ENCODE measurements at regions not wholly inside any gene's neighbourhood (a gene's known extent, or its start where the extent isn't known, plus 50 kb on each side); places are given as distances from the start of the nearest gene placed in this dataset.

DNA sequence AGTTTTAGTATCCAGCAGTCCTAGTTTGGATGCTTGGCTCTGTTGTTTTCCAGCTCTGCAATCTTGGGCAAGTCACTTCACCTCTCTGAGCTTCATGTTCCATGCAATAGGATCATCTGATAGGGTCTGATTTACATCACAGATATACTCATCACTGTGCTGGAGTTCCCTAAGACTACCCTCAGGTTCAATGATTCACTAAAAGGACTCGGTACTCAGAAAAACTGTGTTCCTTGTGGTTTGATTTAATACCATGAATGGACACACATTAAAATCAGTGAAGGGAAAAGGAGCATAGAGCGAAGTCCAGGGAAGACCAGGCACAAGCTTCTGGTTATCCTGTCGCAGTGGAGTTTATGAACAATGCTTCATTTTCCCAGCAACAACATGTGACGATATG, 119.9 kb upstream of the EFNA5 start:
- H3K4me2 ChIP-seq: no peak overlapping the region
- no peaks in the 10 kb centered on the region for H3K9me3 ChIP-seq (ENCODE audit: low read depth)
- no peak overlapping the region for H3K4me3 ChIP-seq
- 81% methylated on average over 4 of the region's 4 CpGs for WGBS (ENCODE audit: low lambda C conversion rate, missing lambda C conversion rate)
- H3K27ac ChIP-seq: no peak overlapping the region
- no peak for DNase-seq (ENCODE audit: low spot score)
- no peaks in the 10 kb centered on the region for H3K27me3 ChIP-seq
- no peaks in the 10 kb centered on the region for H3K4me1 ChIP-seq (ENCODE audit: insufficient read depth)
- H2AFZ ChIP-seq: no peak overlapping the region
- H4K20me1 ChIP-seq (ENCODE audit: insufficient read depth, poor library complexity, severe bottlenecking): no peaks in the 10 kb centered on the region
- no peaks in the 10 kb centered on the region for H3K9me2 ChIP-seq (replicated peaks; ENCODE audit: insufficient read depth)
- H3K36me3 ChIP-seq (replicated peaks; ENCODE audit: insufficient read depth, low read depth): no peaks in the 10 kb centered on the region
- H3K79me2 ChIP-seq: no peaks in the 10 kb centered on the region
- TF ChIP-seq EZH2phosphoT487 (IDR thresholded peaks at IDR 0.05; ENCODE audit: low read depth, severe bottlenecking, unreplicated experiment) (no peak), EZH2 (IDR thresholded peaks at IDR 0.05; ENCODE audit: borderline replicate concordance) (no peak)
- TF ChIP-seq, protein P1, sequence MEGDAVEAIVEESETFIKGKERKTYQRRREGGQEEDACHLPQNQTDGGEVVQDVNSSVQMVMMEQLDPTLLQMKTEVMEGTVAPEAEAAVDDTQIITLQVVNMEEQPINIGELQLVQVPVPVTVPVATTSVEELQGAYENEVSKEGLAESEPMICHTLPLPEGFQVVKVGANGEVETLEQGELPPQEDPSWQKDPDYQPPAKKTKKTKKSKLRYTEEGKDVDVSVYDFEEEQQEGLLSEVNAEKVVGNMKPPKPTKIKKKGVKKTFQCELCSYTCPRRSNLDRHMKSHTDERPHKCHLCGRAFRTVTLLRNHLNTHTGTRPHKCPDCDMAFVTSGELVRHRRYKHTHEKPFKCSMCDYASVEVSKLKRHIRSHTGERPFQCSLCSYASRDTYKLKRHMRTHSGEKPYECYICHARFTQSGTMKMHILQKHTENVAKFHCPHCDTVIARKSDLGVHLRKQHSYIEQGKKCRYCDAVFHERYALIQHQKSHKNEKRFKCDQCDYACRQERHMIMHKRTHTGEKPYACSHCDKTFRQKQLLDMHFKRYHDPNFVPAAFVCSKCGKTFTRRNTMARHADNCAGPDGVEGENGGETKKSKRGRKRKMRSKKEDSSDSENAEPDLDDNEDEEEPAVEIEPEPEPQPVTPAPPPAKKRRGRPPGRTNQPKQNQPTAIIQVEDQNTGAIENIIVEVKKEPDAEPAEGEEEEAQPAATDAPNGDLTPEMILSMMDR (IDR thresholded peaks at IDR 0.05; ENCODE audit: poor library complexity): no peak

DNA sequence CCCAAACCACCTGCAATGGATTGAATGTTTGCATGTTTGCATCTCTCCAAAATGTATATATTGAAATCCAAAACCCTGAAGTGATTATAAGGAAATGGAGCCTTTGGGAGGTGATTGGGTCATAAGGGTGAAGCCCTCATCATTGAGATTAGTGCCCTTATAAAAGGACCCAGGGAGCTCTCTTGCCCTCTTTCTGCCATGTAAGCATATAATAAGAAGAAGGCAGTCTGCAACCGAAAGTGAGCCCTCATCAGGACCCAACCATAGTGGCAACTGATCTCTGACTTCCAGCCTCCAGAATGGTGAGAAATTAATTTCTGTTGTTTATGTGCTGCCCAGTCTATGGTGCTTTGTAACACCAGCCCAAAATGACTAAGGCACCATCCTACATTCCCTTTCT, 115.7 kb upstream of the EFNA5 start:
- DNase-seq (ENCODE audit: low spot score): no peak
- no peak for TF ChIP-seq EZH2 (IDR thresholded peaks at IDR 0.05; ENCODE audit: borderline replicate concordance)
- TF ChIP-seq, protein P1 (IDR thresholded peaks at IDR 0.05; ENCODE audit: poor library complexity): no peak
- no peak for TF ChIP-seq EZH2phosphoT487 (IDR thresholded peaks at IDR 0.05; ENCODE audit: low read depth, severe bottlenecking, unreplicated experiment)
- Histone ChIP-seq H3K79me2 (no peaks in the 10 kb centered on the region), H3K9me3 (ENCODE audit: low read depth) (no peaks in the 10 kb centered on the region), H3K4me1 (ENCODE audit: insufficient read depth) (peaks cover 10% of the 10 kb centered on the region), H3K9me2 (replicated peaks; ENCODE audit: insufficient read depth) (no peaks in the 10 kb centered on the region), H3K4me3 (no peak overlapping the region), H2AFZ (no peak overlapping the region), H3K36me3 (replicated peaks; ENCODE audit: insufficient read depth, low read depth) (no peaks in the 10 kb centered on the region), H3K27me3 (no peaks in the 10 kb centered on the region), H3K27ac (no peak overlapping the region), H3K4me2 (no peak overlapping the region), H4K20me1 (ENCODE audit: insufficient read depth, poor library complexity, severe bottlenecking) (no peaks in the 10 kb centered on the region)
- 90% methylated on average over 1 of the region's 1 CpG for WGBS (ENCODE audit: low lambda C conversion rate, missing lambda C conversion rate)

DNA sequence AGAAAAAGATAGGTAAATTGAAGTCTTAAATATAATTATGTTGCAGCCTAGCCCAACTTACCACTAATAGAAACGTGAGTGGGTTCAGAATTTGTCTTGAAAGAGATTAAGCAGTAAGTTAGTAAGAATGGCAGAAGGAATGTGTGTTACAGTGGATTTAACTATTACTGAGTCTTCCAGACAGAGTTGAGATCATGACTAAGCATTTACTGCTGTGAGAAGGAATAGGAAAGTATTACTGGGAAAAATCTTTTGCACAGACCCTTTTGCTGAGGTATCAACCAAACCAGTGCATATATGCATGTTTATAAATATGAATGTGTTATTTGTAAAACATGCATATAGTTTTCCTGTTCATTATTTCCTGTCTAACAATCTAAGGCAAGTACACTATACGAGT, 112.8 kb upstream of the EFNA5 start:
- Histone ChIP-seq H3K9me3 (ENCODE audit: low read depth) (no peaks in the 10 kb centered on the region), H3K27ac (peak overlapping the region; percentile 61), H3K4me3 (no peak overlapping the region), H3K4me2 (peak overlapping the region; percentile 28), H2AFZ (no peak overlapping the region), H3K9me2 (replicated peaks; ENCODE audit: insufficient read depth) (no peaks in the 10 kb centered on the region), H4K20me1 (ENCODE audit: insufficient read depth, poor library complexity, severe bottlenecking) (no peaks in the 10 kb centered on the region), H3K4me1 (ENCODE audit: insufficient read depth) (peaks cover 10% of the 10 kb centered on the region), H3K36me3 (replicated peaks; ENCODE audit: insufficient read depth, low read depth) (no peaks in the 10 kb centered on the region), H3K27me3 (no peaks in the 10 kb centered on the region), H3K79me2 (no peaks in the 10 kb centered on the region)
- TF ChIP-seq, protein P1 (IDR thresholded peaks at IDR 0.05; ENCODE audit: poor library complexity): no peak
- TF ChIP-seq EZH2 (IDR thresholded peaks at IDR 0.05; ENCODE audit: borderline replicate concordance): no peak
- no peak for TF ChIP-seq EZH2phosphoT487 (IDR thresholded peaks at IDR 0.05; ENCODE audit: low read depth, severe bottlenecking, unreplicated experiment)
- DNase-seq (ENCODE audit: low spot score): no peak
- WGBS (ENCODE audit: low lambda C conversion rate, missing lambda C conversion rate): 56% methylated on average over 2 of the region's 2 CpGs

Measured in hepatocyte (in vitro differentiated cells).